GM21447 (cell line): ENCODE measurements at regions not wholly inside any gene's neighbourhood (a gene's known extent, or its start where the extent isn't known, plus 50 kb on each side); places are given as distances from the start of the nearest gene placed in this dataset.

Experiments used
- ATAC-seq: cut with Tn5 transposase; IDR thresholded peaks from one replicate; pipeline ENCODE4 v1.9.1; 2021; ENCODE audit not compliant: unreplicated experiment

DNA sequence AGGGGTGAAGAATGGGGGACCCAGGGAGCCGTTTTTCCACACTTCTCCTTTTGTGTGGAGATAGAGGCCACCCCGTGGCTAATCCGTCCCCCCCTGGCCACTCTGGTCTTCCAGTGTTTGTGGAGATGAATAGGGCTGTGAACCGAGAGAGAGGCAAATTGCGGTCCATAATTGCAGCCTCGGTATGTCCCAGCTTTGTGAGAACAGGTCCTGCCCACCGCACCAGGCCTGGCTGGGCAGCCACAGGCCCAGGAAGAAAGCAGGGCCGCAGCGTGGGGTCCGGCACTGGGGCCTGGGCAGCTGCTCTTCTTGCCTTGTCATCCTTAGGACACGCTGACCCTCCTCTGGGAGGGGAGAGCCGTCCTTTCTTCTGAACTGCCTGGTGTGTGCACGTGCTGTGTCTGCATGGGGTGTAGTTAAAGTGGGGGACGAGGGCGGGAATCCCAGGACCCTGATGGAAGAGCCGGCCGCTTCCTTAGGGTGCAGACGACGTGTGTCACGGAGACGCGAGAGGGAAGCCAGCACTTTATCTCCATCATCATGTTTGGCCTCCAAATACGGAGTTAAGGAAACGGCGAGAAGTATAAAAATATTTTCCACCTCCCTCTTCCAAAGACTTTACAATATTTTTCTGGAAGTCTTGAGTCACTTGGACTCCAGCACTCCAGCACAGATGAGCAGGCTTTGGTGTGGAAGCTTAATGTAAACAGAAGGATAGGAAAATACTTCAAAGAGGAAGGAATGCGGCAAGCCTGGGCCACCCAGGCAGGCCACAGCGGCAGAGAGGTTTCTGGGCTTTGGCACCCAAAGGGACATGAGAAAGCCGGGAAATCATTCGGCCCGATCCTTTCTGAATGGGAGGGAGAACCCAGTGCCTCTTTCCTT is 1248.4 kb downstream of the BRD1 start:
- no peak for ATAC-seq

DNA sequence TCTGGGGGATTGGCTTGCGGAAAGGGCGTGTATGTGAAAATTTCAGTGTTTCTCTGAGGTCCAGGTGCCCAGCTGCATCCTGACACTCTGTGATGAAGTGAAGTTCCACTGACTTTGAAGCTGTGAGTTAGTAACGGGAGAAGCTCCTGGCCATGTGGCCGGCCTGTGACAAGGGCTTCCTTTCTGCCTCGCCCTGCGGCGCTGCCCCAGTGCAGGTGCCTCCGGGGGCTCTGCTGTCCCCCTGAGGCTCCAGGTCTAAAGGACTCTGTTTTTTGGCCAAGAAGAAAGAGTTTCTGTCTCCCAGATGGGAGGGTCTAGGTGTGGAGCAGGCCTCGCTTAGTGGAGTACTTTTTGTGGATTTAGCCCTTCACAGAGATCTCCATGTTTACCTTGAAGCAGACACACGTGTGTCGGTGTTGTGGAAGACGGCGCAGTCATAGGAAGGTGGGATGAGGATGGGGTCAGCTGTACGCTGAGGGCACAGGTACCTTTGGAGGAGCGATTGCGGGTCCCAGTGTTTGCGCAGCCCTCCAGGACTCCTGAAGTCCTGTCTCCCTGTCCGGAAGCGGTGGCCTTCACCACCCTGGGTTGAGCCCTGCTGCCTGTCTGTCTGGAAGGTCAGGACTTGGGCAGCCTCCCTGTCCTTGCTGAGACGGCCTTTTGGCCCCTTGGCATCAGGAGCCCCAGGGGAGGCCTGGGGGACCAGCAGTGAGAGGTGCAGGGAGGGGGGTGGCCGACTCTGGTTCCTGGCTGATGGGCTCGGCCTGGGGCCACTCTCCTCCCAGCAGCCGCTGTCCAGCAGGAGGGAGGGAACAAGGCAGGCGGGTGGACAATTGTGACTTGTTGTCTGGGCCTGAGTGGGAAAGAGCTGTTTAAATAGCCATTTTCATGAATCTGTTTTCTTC is 1249.3 kb downstream of the BRD1 start:
- no peak for ATAC-seq

DNA sequence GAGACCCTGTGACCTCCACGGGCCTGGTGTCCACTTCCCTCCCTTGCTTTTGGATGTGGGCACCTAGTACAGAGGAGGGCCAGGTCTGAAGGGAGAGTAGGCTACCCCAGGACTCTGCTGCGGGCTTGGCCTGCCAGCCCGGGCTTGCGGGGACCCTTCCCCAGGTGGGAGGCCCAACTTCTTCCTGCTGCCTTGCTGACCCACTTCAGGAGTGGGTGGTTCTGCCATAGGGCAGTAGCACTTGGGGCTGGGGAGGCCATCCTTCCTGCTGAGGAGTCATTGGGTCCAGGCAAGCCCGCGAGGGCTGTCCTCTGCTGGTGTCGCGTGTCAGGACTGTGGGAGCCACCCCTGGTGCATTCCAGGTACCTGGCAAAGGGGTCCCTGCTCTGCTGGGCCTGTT is 1250.0 kb downstream of the BRD1 start:
- no peak for ATAC-seq

- ATAC-seq, result no peak
Observed at GRCh38 chr22:48577014-48577690, 1250.5 kb downstream of the BRD1 start.

GRCh38 chr22:48576333-48577013 is 1251.2 kb downstream of the BRD1 start:
- no peak for ATAC-seq

- ATAC-seq, result no peak
Observed at GRCh38 chr22:48575618-48576332, 1251.9 kb downstream of the BRD1 start.

GRCh38 chr22:48574776-48575617 is 1252.7 kb downstream of the BRD1 start:
- no peak for ATAC-seq

- no peak for ATAC-seq
Observed at GRCh38 chr22:48573766-48574165, 1253.9 kb downstream of the BRD1 start.

DNA sequence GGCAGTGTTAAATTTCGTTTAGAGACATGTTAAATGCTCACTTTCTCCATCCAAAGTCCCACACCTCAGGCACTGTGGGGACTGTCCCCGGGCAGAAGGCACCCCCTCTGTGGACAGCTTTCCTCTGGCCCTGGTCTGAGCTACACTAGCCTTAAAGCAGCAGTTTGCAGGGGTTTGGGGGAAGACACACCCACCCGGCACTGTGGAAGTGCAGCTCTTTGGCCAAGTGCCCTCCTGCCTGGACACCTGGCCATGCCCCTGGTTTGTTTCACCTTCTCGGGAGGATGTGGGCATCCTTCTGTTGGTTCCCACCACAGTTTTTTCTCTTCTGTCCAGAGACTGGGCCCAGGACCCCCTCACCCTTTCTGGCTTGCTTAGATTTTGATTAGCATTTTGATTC is 1254.7 kb downstream of the BRD1 start:
- ATAC-seq, result no peak

DNA sequence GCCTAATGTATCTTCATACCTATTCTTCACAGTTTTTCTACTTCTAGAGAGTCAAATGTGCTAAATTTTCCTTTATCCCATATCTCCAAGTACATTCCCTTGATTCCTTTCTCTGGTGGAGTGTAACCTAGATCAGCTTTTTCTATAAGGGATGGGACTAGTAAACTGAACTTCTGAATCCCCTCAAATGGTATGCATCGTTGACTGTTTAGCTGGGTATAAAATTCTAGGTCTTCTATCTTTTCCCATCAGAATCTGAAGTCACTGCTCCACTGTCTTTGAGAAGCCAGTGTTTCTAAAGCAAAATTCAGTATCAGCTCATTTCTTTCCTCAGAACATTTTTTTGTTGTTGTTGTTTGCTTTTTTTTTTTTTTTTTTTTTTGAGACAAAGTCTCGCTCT is 1256.8 kb downstream of the BRD1 start:
- ATAC-seq, result no peak

- ATAC-seq, result no peak
Observed at GRCh38 chr22:48569476-48570233, 1258.0 kb downstream of the BRD1 start.

GRCh38 chr22:48568736-48569330 is 1258.8 kb downstream of the BRD1 start:
- ATAC-seq, result no peak

DNA sequence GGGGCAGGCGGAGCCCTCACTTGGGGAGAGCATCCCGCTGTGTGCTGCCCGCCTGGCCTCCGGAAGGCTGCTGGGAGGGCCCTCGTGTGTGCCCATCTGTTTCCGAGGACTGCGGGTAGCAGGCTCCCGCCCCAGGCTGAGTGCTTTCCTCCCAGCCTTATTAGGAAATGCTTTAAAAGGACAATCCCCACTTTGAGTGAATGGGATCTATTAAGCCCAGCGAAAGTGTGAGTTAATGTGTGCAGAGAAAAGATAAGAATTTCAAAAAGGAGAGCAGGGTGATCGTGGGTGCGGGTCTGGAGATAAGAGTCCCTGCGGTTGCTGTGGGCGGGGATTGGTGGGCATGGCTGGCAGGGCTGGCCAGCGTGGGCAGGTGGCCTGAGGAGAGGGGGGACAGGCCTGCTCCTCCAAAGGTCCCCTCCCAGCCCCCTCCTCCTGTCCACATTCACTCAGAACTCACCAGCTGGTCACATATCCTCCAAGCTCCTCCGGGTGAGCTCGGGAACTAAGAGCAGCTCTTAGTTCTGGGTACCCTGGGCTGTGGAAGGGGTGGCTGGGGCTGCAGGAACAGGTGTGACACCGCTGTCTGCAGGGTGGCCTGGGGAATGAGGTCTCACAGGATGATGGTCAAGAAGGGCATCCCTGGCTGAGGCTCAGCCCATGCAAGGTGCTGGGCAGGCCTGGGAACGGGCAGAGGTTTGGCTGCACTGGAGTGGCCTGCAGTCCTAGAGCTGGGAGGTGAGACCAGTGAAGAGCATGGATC is 1260.3 kb downstream of the BRD1 start:
- no peak for ATAC-seq

DNA sequence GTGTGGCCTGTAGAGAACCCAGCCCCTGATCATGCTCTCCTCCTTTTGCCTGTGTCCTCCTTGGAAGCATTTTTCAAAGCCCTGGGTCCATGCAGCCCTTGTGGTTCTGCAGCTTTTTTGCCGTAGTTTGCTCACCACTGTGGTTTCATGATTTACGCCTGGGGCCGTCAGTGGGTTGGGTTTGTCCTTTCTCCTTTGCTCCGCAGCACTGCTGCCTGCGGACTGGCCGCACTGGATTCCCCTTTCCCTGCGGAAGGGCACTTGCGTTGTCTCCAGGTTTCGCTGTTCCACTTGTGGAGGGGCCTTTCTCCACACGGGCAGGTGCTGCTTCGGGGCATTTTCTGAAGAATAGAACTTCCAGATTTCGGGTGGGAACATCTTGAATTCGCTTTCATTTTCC is 1260.9 kb downstream of the BRD1 start:
- ATAC-seq, result no peak

GRCh38 chr22:48565901-48566501 is 1261.7 kb downstream of the BRD1 start:
- no peak for ATAC-seq

DNA sequence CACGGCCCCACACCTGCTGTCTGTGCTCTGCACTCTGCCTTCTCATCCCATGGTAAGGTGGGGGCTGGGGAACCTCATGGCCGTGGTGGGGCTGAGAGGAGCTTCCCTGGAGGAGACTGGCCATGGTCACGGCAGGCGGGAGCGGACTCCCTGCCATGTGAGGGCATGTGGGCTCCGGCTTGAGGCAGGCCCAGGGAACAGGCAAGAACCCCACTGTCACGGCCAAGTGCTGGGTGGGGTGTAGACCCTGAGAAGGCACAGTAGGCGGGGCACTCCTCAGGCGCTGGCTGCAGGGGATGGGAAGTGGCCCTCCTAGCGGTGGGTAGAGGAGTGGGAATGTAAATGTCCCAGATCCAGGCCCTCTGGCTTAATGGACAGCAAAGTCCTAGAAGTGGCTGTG is 1262.7 kb downstream of the BRD1 start:
- no peak for ATAC-seq

- ATAC-seq, result no peak
Observed at GRCh38 chr22:48563966-48564330, 1263.7 kb downstream of the BRD1 start.
